NCI-H1092 (cell line): ENCODE measurements at regions not wholly inside any gene's neighbourhood (a gene's known extent, or its start where the extent isn't known, plus 50 kb on each side); places are given as distances from the start of the nearest gene placed in this dataset.

Experiments
- DNase-seq: peaks from one replicate; lab custom pipeline; 2025; lab: John Stamatoyannopoulos, UW

DNA sequence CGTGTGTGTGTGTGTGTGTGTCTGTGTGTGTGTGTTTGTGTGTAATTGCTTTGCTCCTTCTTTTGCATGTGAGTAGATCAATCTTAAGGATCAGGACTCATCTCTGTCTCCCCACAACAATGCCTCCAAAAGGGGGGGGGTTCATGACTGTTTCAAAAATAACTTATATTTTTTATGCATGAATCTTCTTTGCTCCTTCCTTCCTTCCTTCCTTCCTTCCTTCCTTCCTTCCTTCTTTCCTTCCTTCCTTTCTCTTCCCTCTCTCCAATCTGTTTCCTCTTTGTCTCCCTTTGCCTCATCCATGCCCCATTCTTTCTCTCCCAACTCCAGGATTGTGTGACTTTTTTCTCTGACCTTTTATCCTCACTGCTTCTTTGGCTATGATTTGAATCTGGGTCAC is 126.4 kb upstream of the OSMR start:
- DNase-seq, result no peak

- DNase-seq, result no peak
Observed at GRCh38 chr5:38719916-38720315, 125.9 kb upstream of the OSMR start.

DNA sequence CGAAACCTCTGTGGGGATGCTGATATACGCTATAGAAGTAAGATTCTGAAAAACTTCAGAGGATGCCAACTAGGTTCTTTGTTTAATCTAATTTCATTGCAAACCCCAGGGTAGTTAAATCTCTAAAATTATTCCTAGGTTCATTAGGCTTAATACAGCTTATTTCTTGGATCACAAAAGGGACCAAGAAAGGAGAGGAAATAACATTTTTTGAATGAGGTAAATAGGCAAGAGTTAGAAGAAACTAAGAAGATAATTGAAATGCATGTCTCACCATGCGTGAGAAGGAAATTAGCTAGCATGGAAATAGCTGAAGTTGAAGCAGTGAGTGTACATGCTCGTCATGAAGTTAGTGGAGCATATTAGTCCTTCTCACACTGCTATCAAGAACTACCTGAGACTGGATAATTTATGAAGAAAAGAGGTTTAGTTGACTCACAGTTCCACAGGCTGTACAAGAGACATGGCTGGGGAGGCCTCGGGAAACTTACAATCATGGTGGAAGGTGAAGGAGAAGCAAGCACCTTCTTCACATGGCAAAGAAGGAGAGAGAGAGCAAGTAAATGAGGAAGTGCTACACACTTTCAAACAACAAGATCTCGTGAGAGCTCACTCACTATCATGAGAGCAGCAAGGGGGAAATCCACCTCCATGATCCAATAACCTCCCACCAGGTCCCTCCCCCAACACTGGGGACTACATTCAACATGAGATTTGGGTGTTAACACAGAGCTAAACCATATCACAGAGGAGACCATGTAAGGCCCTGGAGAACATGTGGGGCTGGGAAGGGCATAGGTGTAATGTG is 125.1 kb upstream of the OSMR start:
- DNase-seq, result no peak

- DNase-seq, result no peak
Observed at GRCh38 chr5:38722918-38723317, 122.9 kb upstream of the OSMR start.

DNA sequence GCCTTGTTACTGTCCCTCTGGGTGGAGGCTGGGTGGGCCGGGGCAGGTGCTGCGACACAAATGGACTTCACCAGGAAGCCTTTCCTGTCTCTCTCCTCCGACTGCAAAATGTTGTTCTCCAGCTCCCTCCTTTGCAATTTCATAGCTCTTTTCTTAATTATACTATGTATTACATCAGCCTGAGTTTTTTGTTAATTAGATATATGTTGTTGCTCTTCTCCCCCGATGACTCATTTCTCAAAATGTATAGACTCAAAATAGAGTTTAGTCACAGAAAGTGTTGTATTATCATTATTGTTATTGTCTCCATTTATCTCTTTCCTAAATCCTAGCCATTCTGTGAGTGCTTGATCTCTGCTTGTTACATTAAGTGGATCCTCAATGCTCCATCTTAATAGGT is 122.4 kb upstream of the OSMR start:
- no peak for DNase-seq

DNA sequence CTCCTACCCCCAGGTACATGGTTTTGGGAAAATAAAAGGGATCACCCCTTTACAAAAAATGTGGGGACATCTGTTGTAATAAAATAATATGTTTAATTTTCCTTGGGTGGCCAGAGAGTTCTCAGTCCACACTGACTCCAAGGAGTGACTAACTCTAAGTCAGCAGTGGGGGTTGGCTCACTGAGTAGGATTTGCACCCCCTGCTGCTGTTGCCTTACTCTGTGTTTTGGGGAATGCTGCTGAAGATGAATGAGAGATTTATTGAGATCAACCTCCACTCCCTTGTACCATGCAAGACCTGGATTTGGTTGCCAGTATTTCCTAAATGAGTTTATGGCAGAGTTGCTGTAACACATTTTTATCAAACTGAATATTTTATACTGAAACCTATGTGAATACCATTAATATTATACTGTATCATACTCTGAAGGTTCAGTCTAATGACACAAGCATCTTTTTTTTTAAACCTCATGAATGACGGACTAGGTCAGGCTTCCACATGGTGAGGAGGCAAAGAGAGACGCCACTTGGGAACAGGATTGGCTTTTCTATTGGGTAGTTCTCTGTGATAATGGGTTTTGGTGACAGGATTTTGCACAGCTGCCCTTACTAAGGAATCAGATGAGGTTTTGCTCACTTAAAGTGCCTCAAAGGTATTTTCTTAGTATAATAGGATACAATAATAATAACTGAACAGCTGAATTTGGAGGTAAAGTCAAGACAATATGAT is 121.3 kb upstream of the OSMR start:
- no peak for DNase-seq

GRCh38 chr5:38725371-38725865 is 120.4 kb upstream of the OSMR start:
- no peak for DNase-seq

- DNase-seq, result no peak
Observed at GRCh38 chr5:38726279-38726678, 119.5 kb upstream of the OSMR start.

- no peak for DNase-seq
Observed at GRCh38 chr5:38728029-38728428, 117.8 kb upstream of the OSMR start.

DNA sequence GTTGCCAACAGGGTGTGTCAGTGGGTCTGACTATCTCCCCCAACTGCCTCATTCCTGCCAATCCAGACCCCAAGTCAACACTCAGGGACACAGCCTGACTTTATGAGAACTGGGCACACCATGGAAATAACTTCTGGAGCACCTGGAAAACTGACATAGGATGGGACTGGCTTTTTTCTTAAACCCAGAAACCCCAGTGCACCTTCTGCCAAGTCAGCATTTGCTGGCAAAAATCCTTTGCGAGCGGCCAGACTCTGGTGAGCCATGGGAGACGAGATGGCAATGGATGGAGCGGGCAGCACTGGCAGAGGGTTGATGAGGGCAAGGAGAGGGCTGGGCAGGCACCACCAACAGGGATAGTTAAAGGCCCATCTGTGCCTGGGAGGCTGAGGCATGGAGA is 114.4 kb upstream of the OSMR start:
- DNase-seq, result no peak

GRCh38 chr5:38734353-38734752 is 111.5 kb upstream of the OSMR start:
- DNase-seq, result no peak

- DNase-seq, result no peak
Observed at GRCh38 chr5:38736089-38736488, 109.7 kb upstream of the OSMR start.

GRCh38 chr5:38737976-38738375 is 107.8 kb upstream of the OSMR start:
- no peak for DNase-seq

DNA sequence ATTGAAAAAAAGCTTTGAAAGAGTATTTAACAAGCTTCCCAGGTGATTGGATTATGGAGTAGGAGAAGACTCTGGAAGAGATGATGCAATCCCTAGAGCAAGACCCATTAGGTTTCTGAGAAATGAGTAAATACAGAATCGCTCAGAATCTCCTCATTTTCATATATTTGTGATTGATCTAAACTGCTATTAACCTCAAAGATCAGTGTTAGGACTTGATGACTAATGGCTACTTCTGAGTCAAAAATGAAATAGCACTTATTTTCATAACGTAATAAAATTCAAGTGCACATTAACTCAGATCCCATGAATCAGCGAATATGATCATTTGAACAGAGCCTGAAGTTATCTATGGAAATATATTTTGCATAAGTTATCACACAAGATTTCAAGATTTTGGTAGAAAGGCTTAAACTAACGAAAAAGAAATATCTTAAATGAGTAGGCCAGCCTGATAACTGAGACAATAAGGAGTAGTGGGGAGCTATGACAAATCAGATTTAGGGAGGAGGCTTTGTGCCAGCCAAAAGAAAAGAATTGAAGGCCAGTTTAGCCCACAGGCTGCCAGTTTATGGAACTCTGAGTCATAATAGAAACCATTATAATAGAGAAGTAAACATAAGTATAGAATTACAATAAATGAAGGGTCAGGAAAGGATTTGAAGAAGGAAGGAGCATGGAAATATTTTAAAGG is 106.7 kb upstream of the OSMR start:
- DNase-seq, result no peak

DNA sequence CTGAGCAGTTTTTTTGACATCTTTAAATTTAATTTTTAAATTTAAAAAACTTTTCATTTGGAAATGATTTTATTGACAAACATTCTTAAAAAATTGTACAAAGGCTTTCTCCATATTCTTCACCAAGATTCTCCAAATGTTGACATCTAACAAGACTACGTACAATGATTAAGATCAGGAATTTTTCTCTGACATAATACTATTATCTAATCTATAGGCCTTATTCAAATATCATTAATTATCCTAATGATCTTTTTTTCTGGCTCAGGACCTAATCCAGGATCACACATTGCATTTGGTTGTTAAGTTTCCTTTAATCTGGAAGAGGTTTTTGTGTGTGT is 106.1 kb upstream of the OSMR start:
- no peak for DNase-seq

- no peak for DNase-seq
Observed at GRCh38 chr5:38742821-38743220, 103.0 kb upstream of the OSMR start.

- DNase-seq, result no peak
Observed at GRCh38 chr5:38743562-38743961, 102.2 kb upstream of the OSMR start.

DNA sequence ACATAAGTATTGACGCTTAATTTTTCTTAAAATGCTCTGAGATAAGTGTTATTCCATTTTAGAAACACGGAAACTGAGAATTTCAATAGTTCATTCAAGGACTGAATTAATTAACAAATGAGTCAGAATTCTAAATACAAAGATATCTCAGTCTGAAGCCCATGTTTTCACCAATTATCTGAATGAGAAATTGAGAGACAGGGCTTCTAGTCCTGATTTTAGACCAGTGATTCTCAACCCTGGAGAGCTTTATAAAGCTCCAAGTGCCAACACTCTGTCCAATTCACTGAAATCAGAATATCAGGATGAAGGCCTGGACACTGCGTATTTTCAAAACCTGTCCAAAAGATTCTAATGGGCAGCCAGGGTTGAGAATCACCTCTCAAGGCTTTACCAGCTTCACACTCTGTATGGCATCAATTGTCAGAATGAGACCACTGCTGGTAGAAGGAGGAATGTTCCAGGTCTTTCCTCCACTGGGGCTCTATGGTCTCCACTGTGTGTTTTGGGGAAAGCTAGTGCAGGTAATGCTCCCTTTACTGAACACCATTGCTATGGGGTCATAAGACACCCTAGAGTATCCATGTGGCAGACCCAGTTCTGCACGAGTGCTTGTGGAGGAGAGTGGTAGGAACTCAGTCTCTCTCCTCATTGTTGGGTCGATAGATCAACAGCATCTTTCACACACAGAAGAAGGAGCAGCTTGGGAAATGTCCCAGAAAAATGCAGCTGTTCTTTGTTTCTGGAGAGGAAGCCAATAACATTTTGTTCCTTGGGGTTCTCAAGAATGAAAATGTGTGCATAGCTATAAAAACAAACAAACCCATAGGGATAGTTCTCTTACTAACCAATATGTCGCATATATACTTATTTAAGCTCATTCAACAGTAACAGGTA is 99.7 kb upstream of the OSMR start:
- DNase-seq, result no peak

GRCh38 chr5:38749861-38750260 is 96.0 kb upstream of the OSMR start:
- no peak for DNase-seq

GRCh38 chr5:38751103-38751502 is 94.7 kb upstream of the OSMR start:
- DNase-seq, result no peak

DNA sequence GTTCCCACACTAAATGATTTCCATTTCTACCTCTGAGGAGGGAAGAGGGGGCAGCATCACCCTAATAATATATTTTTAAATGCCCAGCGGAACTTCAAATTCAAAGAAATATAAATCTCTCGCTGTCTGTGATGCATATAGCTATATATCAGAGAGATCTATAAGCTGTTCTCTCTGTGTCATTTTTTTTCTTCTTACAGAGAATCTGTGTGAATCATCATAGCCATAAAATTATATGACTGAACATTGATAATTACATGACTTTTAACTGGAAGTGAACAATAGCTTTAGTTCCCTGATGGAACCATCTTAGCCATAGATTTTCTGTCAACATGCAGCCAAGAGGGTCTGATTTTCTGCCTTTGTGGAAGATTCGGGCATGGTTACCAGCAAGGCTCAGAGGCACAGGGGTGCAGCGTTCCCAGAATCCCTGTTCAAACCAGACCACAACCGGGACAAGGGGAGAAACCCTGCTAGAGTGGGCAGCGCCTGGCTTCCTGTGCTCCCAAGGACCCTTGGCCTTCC is 93.7 kb upstream of the OSMR start:
- DNase-seq, result no peak

DNA sequence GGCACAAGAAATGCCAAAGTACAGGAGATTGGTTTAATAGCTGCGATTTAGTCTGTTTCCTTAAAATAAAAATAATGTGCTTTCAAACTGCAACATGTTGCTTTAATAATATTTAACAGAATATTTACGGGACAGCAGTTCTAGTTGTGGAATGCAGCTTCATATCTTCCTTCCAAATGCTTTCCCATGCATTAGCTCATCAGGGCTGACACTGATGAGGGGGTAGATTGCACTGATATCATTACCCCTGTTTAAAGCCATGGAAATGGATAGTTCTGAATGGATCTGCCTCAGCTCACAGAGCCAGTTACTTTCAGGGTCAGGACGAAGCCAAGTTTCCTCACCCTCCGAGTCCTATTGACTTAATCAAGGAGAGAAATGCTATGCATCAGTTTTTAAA is 93.2 kb upstream of the OSMR start:
- DNase-seq, result no peak
